ENCODE measurements at regions not wholly inside any gene's neighbourhood (a gene's known extent, or its start where the extent isn't known, plus 50 kb on each side); places are given as distances from the start of the nearest gene placed in this dataset.

DNA sequence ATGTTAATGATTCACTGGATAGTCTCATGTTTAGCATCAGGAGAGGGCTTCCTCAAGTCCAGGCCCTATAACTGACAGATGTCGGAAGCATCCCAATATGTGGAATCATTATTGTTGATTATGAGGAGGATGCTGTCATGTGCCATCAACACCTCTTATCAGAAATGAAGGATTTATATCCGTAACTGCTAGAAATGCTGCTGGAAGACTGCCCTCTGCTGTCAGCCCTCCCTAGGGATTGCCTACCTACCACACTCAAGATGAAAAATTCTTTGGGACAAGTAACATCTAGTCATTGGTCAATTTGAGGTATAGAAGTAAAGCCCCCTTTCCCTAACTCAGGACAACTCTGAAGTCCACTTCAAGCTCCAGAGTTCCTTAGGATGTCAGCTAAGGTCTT is 1166.5 kb upstream of the NXPH2 start:
- DNase-seq (ENCODE audit: low spot score): no peak

DNA sequence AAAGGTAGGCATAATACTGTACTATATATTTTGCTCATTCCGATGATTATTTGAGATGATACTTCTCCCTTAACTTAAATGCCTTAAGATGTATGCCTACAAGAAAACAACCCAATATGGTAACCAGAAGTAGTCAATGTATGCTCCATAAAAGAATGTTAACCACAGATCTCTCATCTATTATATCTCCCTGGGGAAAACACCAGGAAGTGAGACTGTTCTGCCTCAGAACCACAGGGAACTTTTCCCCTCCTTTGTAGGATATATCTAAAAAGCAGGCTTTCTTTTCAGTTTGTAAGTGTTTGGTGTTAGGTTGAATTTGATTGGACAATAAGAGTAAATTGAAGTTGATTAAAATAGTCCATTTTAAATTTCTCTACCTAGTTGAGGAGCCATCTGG is 1160.5 kb upstream of the NXPH2 start:
- DNase-seq (ENCODE audit: low spot score): peak; percentile 6

DNA sequence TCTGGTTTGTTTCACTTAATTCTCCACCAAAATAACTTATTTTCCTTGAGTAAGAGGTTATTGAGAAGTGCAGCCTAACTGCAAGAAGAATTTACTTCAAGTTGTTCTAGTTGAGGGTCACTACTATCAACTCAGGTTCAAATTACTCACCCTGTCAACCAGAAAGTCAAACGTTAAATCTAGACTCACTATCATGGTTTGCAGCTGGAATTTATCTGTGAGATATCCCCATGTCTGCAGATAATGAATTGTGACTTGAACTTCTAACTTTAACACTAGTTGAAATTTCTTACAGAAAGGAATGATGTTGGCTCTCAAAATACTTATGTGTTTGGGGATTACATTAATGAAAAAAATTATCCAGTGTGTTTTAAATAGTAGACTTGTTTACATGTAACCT is 1145.7 kb upstream of the NXPH2 start:
- DNase-seq (ENCODE audit: low spot score): no peak

DNA sequence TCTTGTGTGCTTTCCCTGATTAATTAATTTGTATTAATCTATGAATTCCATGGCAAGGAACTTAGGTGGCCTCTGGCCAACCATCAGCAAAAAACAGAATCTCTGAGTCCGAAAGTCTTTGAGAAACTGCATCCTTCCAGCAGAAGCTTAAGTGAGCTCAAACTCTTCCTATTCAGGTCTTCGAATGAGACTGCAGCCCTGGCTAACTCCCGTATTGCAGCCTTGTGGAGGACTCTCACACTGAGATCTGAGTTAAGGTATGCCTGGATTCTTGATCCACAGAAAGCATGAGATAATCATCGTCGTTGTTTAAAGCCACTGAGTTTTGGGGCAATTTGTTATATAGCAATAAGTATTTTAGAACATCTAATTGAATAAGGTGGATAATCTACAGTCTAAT is 1143.9 kb upstream of the NXPH2 start:
- no peak for DNase-seq (ENCODE audit: low spot score)

DNA sequence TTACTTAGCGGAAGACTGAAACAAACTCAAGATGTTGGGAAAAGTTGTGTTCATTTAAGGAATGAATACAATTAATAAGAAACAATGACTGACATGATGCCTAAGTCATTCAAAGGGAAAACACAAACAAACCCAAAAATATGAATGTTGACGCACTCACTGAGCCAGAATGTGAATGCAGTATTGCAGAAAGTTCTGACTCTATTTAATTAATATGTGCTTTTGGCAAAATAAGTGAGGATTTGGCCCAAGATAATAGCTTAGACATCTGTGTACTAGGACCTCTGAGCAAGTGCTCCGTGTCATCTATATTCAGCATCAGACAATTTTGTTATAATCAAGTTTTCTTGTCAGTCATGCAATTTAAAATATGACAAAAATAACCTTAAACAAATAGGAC is 1138.8 kb upstream of the NXPH2 start:
- no peak for DNase-seq (ENCODE audit: low spot score)

DNA sequence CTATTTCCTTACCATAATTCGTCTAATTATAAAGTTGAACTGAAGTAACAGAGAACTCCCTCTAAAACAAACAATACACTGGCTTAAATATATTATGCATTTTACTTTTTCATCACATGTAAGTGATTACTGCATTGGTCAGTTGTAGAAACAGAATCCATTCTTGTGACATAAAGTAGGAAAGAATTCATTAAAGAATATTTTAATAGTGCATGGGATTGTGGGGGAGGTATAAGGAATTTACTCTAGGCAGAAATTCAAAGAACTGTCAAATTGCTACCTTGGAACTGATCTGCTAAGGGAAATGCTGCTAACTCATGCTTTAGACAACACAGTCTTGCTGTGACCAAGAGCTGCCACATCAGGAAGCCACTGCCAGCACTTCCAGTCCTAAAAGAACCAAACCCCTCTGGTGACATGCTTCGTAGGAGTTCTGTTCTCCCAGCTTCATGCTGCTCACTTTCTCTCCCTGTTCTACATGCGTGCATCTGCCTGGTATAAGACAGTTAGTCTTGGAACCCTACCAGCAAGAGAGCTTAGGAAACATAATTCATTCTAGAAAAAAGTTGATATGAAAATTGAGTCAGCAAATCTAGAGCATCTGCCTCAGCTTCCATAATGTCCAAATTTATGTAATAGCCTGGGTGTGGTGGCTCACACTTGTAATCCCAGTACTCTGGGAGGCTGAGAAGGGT is 1137.6 kb upstream of the NXPH2 start:
- DNase-seq (ENCODE audit: low spot score): no peak

DNA sequence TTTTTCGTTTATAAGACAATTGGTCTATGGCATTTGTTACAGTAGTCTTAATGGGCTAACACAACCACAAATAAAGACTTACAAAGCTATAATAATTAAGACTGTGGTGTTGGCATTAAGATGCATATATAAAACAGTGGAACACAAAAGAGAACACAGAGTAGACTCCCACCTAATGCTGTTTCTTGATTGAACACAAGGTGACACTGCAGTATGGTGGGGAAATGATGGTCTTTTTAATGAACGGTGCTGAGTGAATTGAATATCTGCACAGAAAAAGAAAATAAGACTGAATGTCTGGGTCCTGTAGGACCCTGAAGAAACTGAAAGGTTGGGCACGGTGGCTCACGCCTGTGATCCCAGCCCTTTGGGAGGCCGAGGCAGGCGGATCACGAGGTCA is 1136.6 kb upstream of the NXPH2 start:
- no peak for DNase-seq (ENCODE audit: low spot score)

DNA sequence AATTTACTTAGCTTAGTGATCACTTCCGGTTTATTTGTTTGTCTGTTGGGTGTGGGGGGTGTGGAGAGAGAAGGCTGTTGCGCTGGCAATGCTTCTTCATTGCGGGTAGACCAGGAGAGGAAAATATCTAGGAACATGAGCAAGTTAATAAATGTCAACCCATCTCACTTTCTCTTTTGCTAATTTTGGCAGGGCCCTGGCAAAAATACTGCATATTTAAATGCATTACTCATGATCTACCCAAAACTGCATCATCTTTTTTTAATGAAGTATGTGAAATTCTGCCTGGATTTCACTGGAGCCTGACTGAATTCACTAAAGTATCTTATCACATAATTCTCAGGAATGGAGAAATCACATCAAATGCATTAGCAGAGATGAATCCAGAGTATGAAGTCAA is 1131.0 kb upstream of the NXPH2 start:
- no peak for DNase-seq (ENCODE audit: low spot score)

DNA sequence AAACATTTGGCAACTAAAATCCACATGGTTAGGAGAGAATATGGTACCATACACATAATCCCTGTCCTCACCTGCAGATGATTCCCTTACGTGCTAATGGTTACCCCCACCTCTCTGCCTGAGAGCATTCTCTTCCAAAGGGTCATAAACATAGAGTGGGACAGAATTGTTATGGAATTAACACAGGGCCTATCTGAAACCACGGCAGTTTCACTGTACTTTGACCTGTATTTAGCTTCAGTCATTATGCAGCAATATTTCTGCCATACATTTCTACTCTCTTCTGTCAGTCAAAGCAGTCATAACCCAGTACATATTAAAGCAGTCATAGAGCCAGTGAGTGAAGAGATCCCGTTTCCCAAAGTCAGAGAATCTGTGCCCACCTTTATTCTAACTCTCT is 1128.9 kb upstream of the NXPH2 start:
- no peak for DNase-seq (ENCODE audit: low spot score)

DNA sequence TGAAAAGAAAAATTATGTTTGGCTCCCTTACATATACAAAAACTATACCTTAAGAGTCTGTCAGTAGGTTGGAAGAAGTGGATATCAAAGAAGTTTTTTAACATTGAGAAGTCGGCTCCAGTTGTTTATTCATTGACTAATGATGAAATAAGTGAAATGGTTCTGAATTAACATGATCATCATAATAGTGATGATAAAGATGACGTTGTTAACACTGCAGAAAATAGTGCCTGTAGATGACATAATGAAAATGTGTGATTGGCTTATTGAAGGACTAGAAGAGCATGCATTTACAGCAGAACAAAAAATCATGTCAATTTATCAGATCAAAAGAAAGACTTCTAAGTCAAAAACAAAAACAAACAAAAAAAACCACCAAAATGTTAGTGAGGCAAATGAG is 1125.4 kb upstream of the NXPH2 start:
- DNase-seq (ENCODE audit: low spot score): no peak

DNA sequence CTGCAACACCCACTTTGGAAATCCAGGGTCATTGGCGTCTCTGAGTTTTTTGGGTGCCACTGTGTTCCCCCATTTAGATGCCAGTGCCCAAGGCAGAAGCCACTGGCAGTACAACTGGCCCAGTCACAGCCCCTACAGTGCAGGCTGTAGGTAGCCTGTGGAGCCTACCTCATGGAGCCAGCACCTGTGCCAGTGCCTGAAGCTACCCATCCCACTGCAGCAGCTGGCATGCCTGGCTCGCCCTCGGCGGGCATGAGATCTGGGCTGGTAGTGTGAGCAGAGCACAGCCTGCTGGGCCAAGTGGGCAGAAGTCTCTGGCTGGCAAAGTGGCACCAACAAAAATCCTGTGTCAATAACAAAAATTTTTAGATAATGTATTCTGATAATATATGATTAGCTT is 1111.4 kb upstream of the NXPH2 start:
- no peak for DNase-seq (ENCODE audit: low spot score)

DNA sequence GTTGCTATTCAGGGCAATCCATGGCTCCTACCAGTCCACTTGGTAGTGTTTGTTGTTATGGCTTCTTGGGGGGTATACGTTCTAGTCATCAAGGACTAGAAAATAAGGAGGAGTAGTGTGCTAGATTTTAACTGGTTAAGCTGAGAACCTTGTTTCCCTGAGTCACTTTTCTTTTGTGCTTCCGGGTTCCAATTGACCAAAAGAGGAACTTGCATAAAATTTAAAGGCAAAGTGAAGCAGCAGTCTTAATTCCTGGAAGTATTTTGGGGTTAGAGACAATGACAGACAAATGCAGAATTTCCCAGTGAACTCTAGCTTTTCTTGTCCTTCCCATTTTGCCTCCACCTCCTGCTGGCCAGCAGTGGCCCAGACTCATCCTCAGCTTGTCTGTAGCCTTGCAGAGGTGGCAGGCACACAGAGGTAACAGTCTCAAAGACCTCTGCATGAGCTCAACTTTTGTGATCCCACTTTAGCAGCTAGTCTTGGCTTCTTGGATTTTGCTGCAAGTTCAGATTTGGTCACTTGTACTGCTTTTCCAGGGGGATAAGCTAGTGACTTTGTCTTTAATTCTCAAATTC is 1105.8 kb upstream of the NXPH2 start:
- no peak for DNase-seq (ENCODE audit: low spot score)

DNA sequence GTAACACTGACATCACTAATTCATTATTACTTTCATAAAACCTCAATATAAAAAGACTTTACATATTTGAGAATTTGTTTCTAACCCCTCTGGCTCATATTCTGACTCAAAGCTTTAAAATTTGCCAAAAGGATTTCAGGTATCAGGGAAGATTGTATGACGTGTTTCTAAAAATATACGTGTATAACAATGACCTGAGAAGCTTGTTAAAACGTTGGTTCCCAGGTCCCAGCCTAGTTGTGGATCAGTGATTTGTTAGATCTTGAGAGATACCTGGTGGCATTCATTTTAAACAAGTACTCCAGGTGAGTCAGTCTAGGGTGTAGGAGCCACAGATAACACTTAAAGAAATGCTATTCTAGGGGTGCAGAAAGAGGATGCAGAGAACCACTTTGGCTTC is 1096.8 kb upstream of the NXPH2 start:
- DNase-seq (ENCODE audit: low spot score): no peak

DNA sequence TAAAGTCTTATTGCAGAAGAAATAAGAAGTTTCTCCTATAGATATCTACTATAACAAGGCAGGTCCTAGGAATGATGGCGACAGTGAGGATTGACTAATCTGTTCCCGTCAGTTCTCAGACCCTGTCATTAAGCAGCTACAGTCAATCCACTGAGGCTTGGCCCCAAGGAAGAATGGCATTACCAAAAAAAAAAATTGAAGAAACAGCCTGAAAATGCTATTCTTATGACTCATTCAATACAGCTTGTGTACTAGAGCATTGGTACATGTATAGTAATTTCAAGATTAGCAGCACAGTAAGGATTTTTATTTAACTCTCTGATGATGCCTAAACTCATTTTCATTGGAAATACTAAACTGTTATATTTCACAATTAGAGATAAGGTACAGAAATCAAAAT is 1096.1 kb upstream of the NXPH2 start:
- DNase-seq (ENCODE audit: low spot score): no peak

DNA sequence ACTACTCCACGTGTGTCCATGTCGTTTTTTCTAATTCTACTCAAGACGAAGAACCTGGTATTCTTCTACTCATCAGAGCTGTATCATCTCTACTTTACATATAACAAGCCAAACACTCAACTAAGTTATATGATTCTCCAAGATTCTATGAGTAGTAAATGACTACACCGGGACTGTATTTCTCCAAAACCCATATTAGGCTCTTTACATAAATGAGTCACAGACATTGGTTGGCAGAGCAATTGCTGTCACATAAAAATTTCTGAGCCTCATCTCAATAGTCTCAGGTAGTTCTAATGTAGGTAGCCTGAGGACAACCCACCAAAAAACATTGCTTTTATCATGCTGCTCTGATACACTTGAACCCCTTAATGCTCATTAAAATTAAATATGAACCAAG is 1092.3 kb upstream of the NXPH2 start:
- no peak for DNase-seq (ENCODE audit: low spot score)

DNA sequence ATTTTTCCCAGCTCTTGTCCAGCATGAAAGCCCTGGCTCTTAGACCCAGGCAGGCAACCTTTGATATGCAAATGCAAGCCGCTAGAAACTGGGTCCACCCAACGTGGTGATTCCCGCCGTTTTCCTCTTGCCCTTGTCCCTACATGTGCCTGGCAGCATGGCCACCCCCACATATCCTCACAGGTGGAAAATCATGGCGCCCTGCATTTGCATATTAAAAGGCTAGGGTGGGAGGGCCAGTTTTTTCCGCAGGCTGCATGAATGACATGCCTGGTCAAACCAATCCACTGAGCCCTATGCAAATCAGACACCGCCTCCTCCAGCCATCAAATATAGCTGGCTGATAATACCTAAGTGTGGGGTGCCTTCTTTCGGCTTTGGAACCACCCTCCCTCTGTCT is 1091.8 kb upstream of the NXPH2 start:
- no peak for DNase-seq (ENCODE audit: low spot score)

DNA sequence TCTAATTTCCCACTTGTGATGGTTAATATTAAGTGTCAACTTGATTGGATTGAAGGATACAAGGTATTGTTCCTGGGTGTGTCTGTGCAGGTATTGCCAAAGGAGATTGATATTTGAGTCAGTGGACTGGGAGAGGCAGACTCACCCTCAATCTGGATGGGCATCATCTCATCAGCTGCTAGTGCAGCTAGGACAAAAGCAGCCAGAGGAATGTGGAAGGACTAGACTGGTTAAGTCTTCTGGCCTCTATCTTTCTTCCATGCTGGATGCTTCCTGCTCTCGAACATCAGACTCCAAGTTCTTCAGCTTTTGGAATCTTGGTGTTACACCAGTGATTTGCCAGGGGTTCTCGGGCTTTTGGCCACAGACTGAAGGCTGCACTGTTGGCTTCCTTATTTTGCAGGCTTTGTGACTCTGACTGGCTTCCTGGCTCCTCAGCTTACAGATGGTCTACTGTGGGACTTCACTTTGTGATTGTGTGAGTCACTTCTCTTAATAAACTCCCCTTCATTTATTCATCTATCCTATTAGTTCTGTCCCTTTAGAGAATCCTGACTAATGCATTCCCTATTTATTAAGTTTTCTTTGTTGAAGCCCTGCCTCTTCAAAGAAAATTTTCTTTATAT is 1087.5 kb upstream of the NXPH2 start:
- DNase-seq (ENCODE audit: low spot score): no peak

DNA sequence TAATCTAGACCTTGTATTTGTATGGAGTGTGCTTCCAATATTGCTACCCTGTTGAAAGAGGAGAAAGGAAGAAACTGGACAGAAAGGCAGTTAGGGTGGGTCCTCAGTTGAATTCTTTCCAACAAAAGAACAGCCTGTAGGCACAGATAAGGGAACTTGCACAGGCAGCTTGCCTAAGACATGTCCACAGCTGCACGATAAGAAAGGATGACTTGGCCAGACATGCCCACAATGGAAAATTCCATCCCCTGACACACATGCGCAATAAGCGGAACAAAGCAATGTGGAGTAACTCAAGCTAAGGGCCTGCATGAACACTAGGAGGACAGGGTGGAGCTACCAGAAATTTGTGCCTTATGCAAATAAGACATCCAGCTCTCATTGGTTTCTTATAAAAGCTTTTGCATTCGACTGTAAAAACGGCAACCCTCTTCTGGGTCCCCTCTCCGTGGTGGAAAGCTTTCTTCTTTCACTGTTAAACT is 1084.7 kb upstream of the NXPH2 start:
- DNase-seq (ENCODE audit: low spot score): no peak

DNA sequence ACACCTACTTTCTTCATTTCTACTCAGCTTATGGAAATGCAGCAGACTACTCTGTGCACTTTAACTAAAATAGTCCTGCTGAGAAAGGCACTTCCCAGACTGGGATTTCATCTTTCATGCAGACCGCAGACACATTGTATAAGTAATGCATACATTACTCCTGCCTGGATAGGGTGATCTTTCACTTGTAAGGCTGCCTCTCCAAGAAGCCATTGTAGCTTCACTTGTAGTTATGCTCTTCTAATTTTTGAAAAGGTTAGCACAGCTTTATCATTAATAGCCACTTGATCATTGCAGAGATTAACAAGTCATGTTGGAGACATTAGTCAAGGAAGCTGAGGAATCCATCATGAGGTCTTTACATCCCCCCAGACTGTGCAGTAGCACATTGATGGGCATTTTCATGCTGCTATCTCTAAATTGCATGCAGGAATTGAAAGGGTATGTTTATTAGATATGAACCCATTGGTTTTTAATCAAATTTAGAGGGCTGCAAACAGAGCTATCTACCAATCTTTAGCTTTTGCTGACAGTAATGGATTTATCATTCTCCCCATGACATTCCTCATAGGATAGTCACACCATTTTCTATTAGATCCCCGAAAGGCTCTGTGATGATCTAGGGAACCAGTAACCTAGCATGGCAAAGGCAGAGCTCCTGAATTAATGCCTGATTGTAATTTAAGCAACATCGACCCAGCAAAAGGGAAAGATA is 1074.7 kb upstream of the NXPH2 start:
- DNase-seq (ENCODE audit: low spot score): no peak

DNA sequence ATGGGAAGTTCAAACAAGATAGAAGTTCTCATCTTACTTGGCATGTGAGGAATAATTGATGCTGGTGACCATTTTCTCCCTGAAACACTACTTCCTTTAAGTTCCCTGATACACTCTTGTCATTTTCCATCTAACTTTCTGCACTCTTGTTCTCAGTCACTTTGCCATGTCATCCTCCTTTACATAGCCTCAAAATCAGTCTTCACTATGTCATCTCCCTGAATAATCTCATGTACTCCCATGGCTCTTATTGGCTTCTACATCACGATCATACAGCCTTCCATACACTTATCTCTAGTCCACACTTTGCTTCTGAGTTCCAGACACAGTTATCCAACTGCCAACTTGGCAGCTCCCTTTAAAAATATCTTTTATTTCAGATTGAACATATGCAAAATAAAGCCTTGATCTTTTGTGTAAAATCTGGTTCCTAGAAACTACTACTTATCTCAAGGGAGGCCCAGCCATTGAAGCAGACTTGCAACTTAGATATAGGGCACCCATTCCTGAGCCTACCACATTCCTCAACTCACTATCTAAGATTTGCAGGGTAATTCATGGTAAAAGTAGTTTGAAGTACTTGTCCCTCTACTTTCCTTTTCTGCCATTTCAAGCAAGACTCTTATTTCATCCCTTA is 1070.2 kb upstream of the NXPH2 start:
- DNase-seq (ENCODE audit: low spot score): no peak

DNA sequence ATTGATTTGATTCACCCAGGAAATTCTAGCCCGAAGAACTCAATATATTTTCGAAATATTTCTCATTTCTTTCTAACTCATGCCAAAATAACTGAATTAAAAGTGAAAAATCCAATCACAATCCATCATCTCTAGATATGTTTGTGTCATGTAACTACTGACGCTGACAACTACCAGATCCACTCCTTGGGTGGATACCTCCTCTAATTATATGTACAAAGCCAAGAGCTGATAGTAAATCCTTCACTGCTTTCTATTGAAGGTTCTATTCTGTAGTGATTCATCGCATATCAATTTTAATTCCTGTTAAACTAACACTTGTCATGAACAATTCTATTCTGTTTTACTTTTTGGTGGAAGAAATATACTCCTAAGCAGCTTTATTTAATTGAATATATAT is 1056.6 kb upstream of the NXPH2 start:
- DNase-seq (ENCODE audit: low spot score): no peak

DNA sequence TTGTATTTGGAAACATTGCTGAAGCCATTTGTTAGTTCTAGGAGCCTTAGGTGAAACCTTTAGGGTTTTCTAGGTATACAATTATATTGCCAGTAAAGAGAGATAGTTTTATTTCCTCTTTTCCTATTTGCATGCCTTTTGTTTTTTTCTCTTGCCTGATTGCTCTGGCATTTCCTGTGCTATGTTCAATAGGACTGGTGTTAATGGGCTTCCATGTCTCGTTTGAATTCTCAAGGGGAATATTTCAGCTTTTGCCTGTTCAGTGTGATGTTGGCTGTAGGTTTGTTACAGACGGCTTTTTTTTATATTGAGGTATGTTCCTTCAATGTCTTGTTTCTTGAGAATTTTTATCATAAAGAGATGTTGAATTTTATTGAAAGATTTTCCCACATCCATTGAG is 1054.9 kb upstream of the NXPH2 start:
- DNase-seq (ENCODE audit: low spot score): no peak

DNA sequence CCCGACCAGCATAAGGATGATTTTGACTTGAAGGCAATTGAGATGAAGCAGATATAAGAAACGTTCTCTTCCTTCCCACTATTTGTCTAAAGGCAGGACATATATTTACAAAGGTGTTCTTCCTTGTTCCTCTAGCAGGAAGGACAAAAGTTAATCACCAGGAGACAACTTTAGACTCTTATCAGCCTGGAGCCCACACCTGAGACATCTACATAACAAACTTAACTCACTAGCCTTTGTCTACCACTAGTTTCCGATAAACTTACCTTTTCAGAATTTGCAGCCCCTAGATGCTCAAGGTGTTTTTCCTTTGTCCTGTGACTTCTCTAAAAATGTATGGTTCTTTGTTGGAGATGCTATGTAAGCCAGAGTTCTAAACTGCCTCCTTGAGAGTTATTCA is 1047.8 kb upstream of the NXPH2 start:
- no peak for DNase-seq (ENCODE audit: low spot score)

All from COLO829 (cell line).